HG03139 (cell line): ENCODE measurements at regions not wholly inside any gene's neighbourhood (a gene's known extent, or its start where the extent isn't known, plus 50 kb on each side); places are given as distances from the start of the nearest gene placed in this dataset.

Experiments
- ATAC-seq: cut with Tn5 transposase; IDR thresholded peaks from one replicate; pipeline ENCODE4 v1.9.1; 2021; ENCODE audit not compliant: unreplicated experiment

DNA sequence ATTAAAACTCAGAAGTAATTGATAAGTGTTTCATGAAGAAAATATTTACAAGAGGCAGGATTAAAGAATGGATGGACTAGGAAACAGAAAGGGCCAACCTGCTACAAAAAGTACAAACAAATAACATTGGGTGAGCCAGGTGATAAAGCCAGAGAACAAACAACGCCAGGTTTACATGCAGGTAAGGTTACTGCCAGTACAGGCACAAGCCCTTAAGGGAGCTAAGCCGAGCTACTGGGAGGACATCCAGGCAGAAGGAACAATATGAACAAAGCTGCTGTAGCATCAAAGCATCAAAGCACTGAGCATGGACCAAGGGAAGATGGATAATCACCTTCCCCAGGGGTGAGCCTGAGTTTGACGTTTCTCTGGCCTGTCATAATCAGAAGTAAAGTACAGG, 380.7 kb downstream of the SEC16B start:
- ATAC-seq: no peak

DNA sequence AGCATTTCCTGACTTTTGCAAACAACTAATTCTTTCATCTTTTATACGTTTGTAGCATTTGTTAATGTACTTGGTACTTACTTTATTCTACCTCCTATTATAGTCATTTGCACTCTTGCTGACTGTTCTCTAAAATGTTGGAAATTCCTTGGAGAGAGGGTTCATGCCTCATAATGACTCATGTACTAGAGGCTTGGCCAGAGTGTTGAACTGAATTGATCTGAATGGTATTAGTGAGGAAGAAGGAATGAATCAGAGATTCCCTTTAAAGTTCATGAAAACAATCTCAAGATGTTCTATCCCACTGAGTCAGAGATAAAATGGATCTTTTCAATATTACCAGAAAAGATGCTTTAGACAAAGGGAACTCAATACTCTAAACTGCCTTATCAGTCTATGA, 383.4 kb downstream of the SEC16B start:
- no peak for ATAC-seq

DNA sequence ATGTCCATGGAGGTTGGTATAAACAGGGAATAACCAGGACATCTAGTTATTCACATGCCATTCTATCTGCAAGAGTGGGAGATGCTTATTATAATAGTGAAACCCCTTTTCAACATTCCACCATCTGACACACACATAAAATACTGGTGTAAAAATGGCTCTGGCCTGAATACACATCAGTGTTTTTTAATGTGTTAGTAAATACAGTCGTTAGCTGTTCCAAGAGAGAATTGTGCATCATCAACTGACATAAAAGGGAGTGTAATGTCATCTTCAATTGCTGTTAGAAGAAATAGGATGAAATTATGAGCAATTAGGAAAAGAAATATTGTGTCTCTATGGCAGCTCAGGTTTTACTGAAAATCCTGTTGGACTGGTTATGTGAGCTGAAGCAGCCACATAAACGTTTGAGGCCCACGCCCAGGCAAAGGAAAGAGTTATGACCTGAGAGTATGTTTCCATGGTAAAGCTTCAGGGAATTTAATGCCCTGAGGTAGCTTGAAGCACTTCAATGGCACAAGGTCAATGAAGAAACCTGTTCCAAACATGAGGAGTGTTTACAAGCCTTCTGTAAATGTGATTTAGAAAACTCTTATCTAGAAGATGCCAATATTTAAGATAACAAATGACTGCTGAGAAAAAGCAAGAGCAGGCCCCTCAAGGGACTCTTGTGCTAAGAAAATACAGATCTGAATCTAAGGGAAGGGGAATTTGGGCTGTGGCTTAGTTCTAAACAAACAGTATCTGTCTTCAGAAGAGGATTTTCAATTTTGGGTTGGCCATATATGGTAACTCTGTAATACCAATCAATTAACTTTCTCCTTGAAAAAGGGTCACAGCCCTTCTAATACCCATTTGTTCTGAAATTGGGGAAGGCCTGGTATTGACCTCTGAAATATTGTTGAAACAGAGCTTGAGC, 384.3 kb downstream of the SEC16B start:
- no peak for ATAC-seq

DNA sequence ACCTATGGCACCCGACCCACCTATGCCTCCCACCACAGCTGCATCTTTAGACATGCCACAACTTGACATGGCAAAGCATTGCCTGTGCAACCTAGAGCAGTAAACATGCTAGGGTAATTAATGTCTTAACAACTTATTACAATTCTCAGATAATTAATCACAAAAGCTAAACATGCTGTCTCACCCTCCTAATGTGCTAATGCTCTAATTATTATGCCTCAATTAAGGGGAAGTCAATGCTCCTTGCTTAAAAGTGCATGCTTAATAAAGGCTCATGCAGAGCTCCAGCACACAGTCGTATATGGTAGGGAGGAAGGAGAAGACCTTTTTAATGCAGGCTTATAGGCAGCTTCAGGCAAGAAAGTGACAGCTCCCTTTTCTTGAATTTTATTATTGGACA, 396.0 kb downstream of the SEC16B start:
- no peak for ATAC-seq

DNA sequence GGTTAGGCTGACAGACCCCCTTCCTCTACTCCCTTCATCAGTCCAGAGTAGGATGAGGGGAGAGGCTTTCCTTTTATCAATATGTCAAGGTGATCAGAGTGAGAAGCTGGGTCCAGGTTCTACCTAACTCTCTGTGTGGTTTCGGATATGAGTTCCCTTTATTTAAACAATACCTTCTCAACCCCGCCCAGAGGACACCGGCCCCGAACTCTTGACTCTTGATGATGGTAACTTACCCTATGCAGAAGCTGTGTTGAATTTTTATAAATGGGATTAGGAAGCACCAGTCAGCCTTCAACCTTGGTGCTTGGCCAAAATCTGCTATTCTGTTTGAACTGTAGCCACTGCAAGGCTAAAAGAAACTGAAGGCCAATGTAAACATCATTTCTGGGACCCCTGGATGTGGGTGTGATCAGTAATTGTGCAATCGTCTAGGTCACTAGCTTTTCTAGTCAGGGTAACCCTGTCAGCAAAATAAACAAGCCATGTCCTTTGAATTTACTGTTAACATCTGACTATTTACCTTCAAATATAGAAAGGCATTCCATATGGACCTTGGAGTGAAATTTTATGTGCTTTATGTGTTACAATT, 398.3 kb downstream of the SEC16B start:
- no peak for ATAC-seq

DNA sequence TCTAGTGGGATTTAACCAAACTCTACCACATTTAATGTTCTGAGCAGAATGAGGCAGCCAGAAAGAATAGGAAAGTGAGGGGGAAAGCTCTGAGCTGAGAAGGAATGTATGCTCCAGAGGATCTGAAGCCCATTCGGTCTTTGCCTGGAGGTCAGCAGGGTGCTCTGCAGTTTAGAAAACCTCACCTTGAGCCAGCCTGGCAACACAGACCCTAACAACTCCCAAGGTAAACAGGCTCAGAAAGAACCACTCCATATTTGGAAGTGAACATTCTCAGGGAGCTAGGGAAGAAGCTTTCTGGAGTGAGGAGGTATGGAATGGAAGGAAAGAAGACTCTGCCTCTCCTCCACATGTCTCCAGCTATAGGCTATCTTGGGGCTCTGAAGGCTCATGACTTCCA, 398.8 kb downstream of the SEC16B start:
- no peak for ATAC-seq

DNA sequence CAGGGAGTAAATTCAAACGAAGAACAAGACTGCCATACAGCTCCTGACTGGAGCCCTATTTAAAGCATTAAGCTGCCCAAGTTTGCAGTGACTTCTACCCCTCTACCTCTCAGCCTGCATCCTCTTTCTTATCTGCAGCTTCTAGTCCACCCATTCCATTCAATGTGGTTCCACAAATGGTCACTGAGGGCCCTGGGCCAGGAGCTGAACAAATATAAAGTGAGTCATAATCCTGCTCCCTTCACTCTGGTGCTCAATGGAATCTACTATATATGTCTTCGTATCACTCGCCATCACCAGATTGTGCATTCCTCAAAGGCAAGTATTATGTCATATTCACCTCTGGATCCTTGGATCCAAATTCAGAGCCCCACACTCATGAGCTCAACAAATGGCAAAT, 398.7 kb downstream of the BRINP2 start:
- ATAC-seq: no peak

DNA sequence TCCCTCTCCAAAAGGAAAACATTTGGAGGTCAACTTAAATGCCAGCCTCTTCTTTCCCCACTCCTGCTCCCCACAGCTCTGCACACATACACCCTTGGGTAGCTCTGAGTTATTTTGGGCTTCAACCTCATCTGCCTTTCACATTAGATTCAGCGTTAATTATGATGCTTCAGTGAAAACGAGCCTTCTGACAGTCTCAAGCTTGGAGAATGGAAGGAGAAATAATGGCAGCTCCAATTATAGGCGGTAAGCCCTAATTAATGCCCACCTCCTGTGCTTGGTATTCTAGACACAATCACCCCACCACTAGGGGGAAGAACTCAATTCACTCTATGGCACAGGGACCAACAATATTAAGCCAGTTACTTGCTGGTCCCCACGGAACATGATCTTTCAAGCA, 397.9 kb downstream of the BRINP2 start:
- no peak for ATAC-seq

DNA sequence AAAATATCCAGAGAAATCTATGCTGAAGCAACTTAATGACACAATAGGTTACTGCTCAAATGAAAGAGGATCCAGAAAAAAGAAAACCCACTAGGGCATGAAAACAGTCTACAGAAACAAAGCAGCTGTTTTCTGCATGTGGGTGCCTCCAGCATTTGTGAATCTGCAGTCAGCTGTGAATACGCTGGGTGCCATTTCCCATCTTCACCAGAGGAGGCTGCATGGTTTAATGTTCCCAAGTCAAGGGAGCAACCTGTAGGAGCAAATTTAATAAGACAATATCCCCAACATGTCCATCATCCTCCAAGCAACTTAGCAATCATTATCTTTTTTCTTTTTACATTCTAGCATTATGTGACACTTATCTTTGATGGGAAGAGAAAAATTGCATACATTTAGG, 396.6 kb downstream of the BRINP2 start:
- ATAC-seq: no peak

DNA sequence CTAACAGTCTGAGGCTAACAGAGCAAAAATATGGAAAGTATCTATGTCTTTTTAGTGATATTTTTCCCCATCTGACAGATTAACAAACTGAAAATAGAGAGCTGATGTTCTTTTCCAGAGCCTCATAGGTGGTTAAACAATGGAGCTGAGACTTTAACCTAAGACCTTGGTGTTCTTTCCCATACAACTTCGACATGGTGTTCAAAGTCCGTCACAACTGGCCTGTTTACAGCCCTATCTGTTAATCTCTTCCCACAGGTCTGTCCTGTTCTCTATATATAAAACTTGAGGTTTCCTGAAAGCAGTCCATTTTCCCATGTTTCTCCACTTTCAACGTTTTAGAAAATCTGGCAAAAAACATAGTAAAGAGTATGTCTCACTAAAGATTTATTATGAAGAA, 395.7 kb downstream of the BRINP2 start:
- no peak for ATAC-seq

DNA sequence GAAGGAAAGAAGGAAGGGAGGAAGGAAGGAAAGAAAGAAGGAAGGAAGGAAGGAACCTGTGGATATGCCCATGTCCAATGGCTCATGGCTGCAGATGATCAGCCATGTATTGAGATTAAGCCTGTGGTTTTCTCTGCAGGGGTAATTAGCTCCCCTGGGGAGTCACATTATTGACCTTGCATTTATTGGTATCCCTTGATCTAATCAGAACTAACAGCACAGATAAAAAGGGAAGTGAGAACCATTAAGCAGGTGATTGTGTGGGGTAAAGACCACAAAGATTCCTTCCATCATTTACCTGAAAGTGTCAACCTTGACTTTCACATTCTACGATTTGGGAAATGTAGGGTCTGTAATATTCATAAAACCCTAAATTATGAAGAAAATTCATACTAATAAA, 390.7 kb downstream of the BRINP2 start:
- no peak for ATAC-seq

DNA sequence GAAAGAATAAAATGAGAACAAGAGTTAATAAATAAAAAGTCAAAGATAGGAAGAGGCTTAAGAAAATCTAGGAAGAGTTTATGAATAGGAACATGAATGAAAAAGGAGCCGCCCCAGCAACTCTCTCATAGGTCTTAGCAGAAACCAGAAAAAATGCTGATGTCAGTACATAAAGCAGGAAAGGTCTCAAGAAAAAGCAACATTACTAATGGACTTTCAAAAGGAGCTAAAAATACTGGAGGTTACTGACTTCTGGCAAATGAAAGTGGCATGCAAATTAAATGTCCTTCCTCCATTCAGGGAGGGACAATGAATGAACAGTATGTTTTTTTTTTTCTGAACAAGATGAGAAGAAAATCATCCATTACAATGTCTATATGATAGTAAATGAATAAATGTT, 387.6 kb downstream of the BRINP2 start:
- ATAC-seq: no peak

DNA sequence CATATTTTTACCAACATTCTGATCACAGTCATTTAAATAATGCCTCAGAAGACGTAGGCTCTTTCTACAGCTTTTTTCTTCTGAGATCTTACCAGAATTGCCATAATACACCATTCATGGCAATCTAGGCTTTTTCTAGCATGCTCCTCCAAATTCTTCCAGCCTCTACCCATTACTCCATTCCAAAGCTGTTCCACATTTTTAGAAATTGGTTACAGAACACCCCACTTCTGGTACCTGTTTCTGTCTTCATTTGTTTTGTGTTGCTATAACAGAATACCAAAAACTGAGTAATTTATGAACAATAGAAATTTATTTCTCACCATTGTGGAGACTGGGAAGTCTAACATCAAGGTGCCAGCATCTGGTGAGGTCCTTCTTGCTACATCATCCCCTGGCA, 385.4 kb downstream of the BRINP2 start:
- ATAC-seq: no peak

DNA sequence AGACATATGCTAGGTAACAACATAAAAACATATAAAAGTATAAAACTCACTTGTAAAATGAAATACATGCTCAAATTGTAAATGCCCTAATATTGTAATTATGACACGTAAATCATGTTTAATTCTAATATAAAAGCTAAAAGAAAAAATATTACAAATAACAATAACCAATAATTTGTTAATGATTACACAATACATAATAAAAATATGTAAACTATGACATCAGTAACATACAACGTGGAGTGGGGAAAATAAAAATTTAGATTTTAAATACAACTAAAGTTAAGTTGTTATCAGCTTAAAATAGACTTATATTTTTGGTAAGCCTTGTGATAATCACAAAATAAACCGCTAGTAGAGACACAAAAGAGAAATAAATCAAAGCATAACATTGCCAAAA, 376.4 kb downstream of the BRINP2 start:
- no peak for ATAC-seq

DNA sequence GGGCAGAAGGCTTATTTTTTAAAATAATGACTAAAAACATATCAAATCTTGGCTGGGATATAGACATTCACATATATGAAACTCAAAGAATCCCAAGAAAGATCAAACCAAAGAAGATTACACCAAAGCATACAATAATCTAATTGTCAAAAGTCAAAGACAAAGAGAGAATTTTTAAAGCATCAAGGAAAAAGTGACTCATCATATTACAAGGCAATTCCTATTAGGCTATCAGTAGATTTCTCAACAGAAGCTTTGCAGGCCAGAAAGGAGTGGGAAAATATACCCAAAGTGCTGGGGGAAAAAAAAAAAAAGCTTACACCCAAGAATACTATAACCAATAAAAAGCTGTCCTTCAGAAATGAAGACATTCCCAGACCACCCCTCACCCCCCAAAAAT, 375.6 kb downstream of the BRINP2 start:
- no peak for ATAC-seq

DNA sequence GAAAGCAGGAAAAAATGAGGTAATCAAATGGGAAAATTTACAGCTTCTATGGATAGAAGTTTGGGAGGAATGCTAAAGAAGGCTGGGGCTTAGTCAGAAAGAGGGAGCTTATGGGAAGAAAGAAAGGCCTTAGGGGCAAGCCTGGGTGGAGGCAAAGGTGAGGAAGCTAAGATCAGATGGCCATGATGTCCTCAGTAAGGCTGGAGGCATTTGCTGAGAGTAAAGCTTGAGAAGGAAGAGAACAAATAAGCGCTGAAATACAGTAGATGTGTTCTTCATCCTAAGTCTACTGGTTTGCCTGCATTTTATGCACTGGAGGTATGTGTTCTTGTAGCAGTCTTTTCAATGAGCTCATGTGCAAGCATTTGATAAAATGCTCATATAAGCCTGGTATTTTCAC, 355.4 kb downstream of the BRINP2 start:
- no peak for ATAC-seq

DNA sequence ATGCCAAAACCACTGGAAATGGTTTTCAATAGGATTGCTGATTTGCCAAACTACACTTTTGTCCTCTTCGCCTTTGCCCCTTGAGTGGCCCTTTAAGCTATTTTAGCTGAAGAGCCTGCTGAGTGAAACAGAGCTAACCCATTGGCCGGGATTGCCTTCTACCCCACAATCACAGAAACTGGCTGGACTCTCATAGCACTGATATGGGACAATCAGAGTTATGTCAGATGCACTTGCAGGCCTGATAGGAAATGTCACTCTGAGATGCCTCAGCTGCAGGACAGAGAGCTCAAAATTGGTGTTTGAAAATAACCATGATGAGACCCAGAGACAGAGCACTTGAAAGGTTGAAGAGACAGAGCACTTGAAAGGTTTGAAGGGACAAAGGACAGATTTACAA, 354.4 kb downstream of the BRINP2 start:
- ATAC-seq: no peak

DNA sequence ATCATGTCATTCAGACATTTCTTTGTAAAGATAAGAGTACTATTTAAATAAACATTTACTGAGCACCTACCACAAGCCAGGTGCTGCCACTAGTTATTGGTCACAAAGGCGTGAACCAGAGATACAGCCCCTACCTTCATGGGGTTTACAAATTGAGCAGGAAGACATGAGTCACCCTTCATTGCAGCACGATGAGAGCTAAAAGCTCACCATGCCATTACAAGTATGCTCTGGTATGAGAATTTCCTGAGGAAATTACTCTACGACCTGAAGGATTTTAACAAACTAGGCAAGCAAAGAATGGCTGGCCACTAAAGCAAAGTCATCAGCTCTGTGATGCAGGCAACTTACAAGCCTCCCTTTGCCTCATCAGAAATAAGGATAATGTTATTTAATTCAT, 346.8 kb downstream of the BRINP2 start:
- ATAC-seq: no peak

DNA sequence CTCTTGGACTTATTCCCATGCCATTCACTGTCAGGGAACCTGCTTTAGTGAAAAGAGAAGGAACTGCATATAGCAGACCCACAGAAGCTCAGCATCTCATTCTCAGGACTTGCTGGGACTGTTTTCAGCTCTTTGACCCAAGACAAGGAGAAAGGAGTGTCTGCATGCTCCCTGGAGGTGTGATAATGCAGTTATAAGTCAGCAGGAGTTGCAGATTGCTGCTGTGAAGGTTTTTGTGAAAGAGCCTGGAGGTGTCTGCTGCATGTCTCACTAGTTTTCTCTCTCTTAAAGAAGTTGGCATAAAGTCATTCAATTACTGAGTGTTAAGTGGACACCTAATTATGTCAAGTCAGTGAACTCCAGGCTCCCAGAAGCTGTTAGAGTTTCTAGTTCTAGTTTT, 343.4 kb downstream of the BRINP2 start:
- no peak for ATAC-seq

DNA sequence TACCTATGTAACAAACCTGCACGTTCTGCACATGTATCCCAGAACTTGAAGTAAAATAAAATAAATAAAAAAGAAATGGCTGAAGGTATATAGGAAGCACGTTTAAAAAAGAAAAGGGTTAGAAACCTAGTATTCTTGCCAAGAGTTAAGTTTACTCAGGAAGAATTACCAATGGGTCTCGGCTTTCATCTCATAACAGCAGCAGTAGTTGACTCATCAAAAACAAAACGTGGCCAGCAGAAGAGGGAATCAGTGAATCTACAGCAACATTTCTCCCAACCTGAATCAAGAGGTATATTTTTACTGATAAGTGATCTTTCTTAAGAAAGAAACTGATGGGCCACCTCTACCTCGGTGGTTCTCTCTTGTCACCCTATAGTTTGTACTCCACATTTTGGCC, 340.3 kb downstream of the BRINP2 start:
- no peak for ATAC-seq

DNA sequence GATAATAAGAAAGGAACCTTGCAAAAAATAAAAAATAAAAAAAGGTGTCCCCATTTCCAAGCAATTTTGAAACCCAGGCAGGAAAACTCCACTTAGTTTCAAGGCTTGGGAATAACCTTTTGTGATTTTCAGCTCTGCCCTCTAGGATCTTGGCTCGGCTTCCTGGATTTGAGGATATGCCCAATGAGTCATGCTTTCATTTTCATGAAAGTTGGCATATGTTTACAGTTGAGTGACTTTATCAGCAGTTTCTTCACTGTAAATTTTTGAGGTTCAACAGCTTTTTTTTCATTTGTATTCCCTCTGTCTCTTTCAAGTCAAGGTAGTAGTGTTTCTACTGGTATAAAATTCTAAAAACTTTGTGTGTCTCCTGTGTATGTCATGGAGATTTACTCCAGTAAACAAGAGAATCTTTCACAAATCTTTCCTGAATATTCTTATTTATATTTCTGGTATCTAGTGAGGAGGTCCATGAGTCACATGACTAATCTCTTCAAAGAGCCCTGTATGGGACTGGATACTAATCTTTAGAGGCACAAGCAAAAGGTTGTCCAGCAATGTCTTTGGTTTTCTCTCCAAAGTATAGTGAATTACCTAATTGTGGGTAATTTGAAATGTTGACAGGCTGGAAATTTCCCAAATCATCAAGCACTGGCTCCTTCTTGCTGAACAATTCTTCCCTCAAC, 335.3 kb downstream of the BRINP2 start:
- no peak for ATAC-seq

DNA sequence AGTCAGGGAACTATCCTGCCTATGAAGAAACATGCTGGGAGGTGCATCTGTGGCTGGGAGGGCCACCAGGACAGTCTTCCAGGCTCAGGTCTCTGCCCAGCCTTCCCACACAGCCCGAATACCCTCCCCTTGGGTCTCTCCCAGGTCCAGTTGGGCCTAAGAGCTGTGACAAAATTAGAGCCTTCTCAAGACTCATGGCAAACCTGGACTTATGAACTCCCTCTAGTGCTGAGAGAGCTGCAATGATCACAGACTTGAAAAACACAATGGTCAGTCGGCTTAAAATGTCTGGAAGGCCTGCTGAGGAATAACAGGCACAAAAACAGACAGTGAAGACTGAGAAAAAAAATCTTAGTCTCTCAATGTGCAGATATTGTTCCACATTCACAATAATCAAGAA, 325.1 kb downstream of the BRINP2 start:
- ATAC-seq: no peak
